ENCODE measurements at regions not wholly inside any gene's neighbourhood (a gene's known extent, or its start where the extent isn't known, plus 50 kb on each side); places are given as distances from the start of the nearest gene placed in this dataset.

- no peak for TF ChIP-seq CTCF (IDR thresholded peaks at IDR 0.05; ENCODE audit: low read length)
- TF ChIP-seq EZH2 (IDR thresholded peaks at IDR 0.05; ENCODE audit: borderline replicate concordance, low read length): no peak
Observed at GRCh38 chrX:5753291-5753690, 475.4 kb downstream of the NLGN4X start.

Data from OCI-LY1 (cell line).